Aorta (tissue), 5 donors: ENCODE measurements at regions not wholly inside any gene's neighbourhood (a gene's known extent, or its start where the extent isn't known, plus 50 kb on each side); places are given as distances from the start of the nearest gene placed in this dataset.

ENCODE experiments used
- ATAC-seq: fragments of 200-7000 bp; cut with Tn5 transposase; one replicate; pipeline ENCODE4 v1.9.1; 2022; ENCODE audit warnings: moderate library complexity; ENCODE audit not compliant: low FRiP score
- DNase-seq, 2 donors: peaks; one replicate each; pipeline ENCODE4 v3.0.0-alpha.2; 2020
- H3K27ac ChIP-seq, 2 donors: one replicate each; pipeline ENCODE4 v1.5.1; 2013; ENCODE audit warnings: low read length in 2 of 2, mild to moderate bottlenecking in 2 of 2, moderate library complexity in 2 of 2, control low read depth in 1 of 2, inconsistent platforms in 1 of 2, low read depth in 1 of 2
- H3K27me3 ChIP-seq, 2 donors: one replicate each; pipeline ENCODE4 v1.6.1; 2013; ENCODE audit warnings: control low read depth in 1 of 2, low read length in 1 of 2, mild to moderate bottlenecking in 1 of 2, moderate library complexity in 1 of 2; ENCODE audit not compliant: insufficient read depth in 2 of 2, control insufficient read depth in 1 of 2
- H3K36me3 ChIP-seq, 2 donors: one replicate each; pipeline ENCODE4 v1.6.1; 2013; ENCODE audit warnings: control low read depth in 1 of 2, low read length in 1 of 2, mild to moderate bottlenecking in 1 of 2; ENCODE audit not compliant: insufficient read depth in 2 of 2, control insufficient read depth in 1 of 2
- H3K4me1 ChIP-seq, 2 donors: one replicate each; pipeline ENCODE4 v1.6.1; 2013; ENCODE audit warnings: low read length in 2 of 2, control low read depth in 1 of 2, mild to moderate bottlenecking in 1 of 2, moderate library complexity in 1 of 2; ENCODE audit not compliant: insufficient read depth in 2 of 2, control insufficient read depth in 1 of 2
- H3K4me3 ChIP-seq, 2 donors: one replicate each; pipeline ENCODE4 v1.5.1; 2013; ENCODE audit warnings: low read length in 2 of 2, control low read depth in 1 of 2, mild to moderate bottlenecking in 1 of 2
- H3K9me3 ChIP-seq: one replicate; pipeline ENCODE4 v1.6.1; 2013; ENCODE audit warnings: mild to moderate bottlenecking, low read length; ENCODE audit not compliant: control insufficient read depth
- WGBS, 2 donors: extraction: QIAGEN DNeasy Blood & Tissue Kit; methylation state at CpG; one replicate each; pipeline ENCODE4 v1.1.7; 2013; 5-methylcytosine and 5-hydroxymethylcytosine counted together
- intact Hi-C, 2 donors: fragments of 100-400 bp; cut with DNase I; formaldehyde crosslinking; loops; one replicate each; pipeline versions ENCODE4 v1.14.2 to v1.15.0; 2022
- donor health status: healthy with polysubstance abuse.
- donor health status: Bipolar disorder and iron deficiency.
- donor health status: DM: no; HTN: no; CAD: no.
- donor health status: DM: no; HTN: no; CAD: no.
- donor health status: DM: yes; HTN: yes; CAD: no.

- H3K27me3 ChIP-seq: no peaks in the 10 kb centered on the region
- H3K9me3 ChIP-seq: no peaks in the 10 kb centered on the region
- no peak overlapping the region for H3K27ac ChIP-seq
- H3K36me3 ChIP-seq: no peaks in the 10 kb centered on the region
- H3K4me3 ChIP-seq: no peak overlapping the region
- H3K4me1 ChIP-seq: peaks cover 0 to 2% of the 10 kb centered on the region in 2 donors
- intact Hi-C loops: no loop called here
- no peak for ATAC-seq
- no peak for DNase-seq
- 31 to 36% methylated on average over 3 of the region's 3 CpGs for WGBS, 2 donors
Observed at GRCh38 chr13:107493266-107493665, 722.1 kb downstream of the LIG4 start.

GRCh38 chr13:107482688-107483087 lies 732.6 kb downstream of the LIG4 start:
- no peak overlapping the region for H3K4me3 ChIP-seq
- no peak for DNase-seq
- H3K4me1 ChIP-seq: no peaks in the 10 kb centered on the region
- no peaks in the 10 kb centered on the region for H3K27me3 ChIP-seq
- WGBS, 2 donors: 66 to 71% methylated on average over 5 of the region's 5 CpGs
- no peak overlapping the region for H3K27ac ChIP-seq
- ATAC-seq: no peak
- H3K36me3 ChIP-seq: no peaks in the 10 kb centered on the region
- no peaks in the 10 kb centered on the region for H3K9me3 ChIP-seq
- intact Hi-C loops: no loop called here

DNA sequence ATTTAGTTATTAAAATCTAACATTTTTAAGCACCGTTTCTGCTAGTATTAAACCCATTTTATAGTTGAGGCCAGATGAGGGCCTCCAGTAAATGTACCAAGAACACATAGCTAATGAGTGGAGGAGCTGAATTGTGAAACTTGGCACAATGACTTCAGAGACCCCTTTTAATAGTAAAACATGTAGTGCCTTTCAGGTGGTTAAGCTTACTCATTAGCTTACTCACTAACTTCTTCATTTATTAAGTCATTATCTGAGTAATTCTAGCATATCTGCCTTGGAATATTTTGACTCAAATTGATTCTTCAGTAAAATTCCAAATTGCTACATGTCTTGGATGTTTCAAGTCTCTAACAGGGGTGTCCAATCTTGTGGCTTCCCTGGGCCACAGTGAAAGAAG lies 735.2 kb downstream of the LIG4 start:
- no peaks in the 10 kb centered on the region for H3K9me3 ChIP-seq
- H3K27ac ChIP-seq: no peak overlapping the region
- H3K36me3 ChIP-seq: no peaks in the 10 kb centered on the region
- no peaks in the 10 kb centered on the region for H3K27me3 ChIP-seq
- H3K4me1 ChIP-seq: no peaks in the 10 kb centered on the region
- no peak for ATAC-seq
- no peak for DNase-seq
- H3K4me3 ChIP-seq: no peak overlapping the region
- intact Hi-C loops: no loop called here
- 67 to 76% methylated on average over 1 of the region's 1 CpG for WGBS, 2 donors

DNA sequence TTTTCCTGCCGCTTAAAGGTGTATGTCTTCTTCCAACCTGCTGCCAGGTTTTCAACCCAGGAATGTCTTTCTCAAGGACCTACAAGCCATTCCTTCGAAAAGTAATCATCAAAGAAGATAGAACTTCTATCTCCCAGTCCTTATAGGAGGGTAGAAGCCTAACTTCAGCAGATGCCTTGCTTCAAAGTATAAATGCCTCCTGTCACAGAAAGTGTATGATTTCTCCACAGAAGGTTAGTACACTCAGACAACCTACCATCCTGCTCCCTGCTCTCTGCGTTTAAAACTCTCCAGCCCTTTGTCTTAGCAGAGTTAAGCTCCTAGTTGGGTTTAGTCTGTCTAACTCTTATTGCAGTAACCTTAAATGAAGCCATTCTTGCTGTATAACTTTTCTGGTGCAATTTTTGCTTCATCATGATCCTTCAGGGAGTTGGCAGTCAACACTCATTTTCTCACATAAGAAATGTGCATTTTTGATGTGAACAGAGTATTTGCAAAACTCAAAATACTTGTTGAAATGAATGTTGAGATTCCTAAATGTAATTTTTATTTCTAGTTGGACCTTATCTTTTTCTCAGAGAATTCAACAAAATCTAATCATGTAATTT lies 737.5 kb downstream of the LIG4 start:
- intact Hi-C loops: no loop called here
- DNase-seq: no peak
- no peaks in the 10 kb centered on the region for H3K4me1 ChIP-seq
- no peaks in the 10 kb centered on the region for H3K9me3 ChIP-seq
- no peak overlapping the region for H3K27ac ChIP-seq
- H3K27me3 ChIP-seq: no peaks in the 10 kb centered on the region
- 73 to 77% methylated on average over 3 of the region's 3 CpGs for WGBS, 2 donors
- H3K4me3 ChIP-seq: no peak overlapping the region
- no peaks in the 10 kb centered on the region for H3K36me3 ChIP-seq
- ATAC-seq: no peak

GRCh38 chr13:107475753-107476453 lies 739.4 kb downstream of the LIG4 start:
- Histone ChIP-seq H3K27ac (no peak overlapping the region), H3K36me3 (no peaks in the 10 kb centered on the region), H3K9me3 (no peaks in the 10 kb centered on the region), H3K27me3 (no peaks in the 10 kb centered on the region), H3K4me1 (no peaks in the 10 kb centered on the region), H3K4me3 (no peak overlapping the region)
- ATAC-seq: no peak
- 81 to 82% methylated on average over 3 of the region's 3 CpGs for WGBS, 2 donors
- intact Hi-C loops: no loop called here
- DNase-seq: no peak

GRCh38 chr13:107473253-107473652 lies 742.1 kb downstream of the LIG4 start:
- Histone ChIP-seq H3K27ac (no peak overlapping the region), H3K9me3 (no peaks in the 10 kb centered on the region), H3K27me3 (no peaks in the 10 kb centered on the region), H3K36me3 (no peaks in the 10 kb centered on the region), H3K4me3 (no peak overlapping the region), H3K4me1 (no peaks in the 10 kb centered on the region)
- 94 to 95% methylated on average over 4 of the region's 4 CpGs for WGBS, 2 donors
- DNase-seq (no peak), ATAC-seq (no peak)
- intact Hi-C loops: no loop called here

GRCh38 chr13:107466326-107467099 lies 748.8 kb downstream of the LIG4 start:
- ATAC-seq: no peak
- H3K27ac ChIP-seq: no peak overlapping the region
- no peaks in the 10 kb centered on the region for H3K27me3 ChIP-seq
- H3K4me3 ChIP-seq: no peak overlapping the region
- no peaks in the 10 kb centered on the region for H3K4me1 ChIP-seq
- DNase-seq: no peak
- WGBS, 2 donors: 64 to 72% methylated on average over 3 of the region's 3 CpGs
- intact Hi-C loops: no loop called here
- H3K9me3 ChIP-seq: no peaks in the 10 kb centered on the region
- no peaks in the 10 kb centered on the region for H3K36me3 ChIP-seq

GRCh38 chr13:107462501-107462900 lies 752.8 kb downstream of the LIG4 start:
- Histone ChIP-seq H3K27ac (no peak overlapping the region), H3K27me3 (no peaks in the 10 kb centered on the region), H3K9me3 (no peaks in the 10 kb centered on the region), H3K4me1 (peaks cover 1 to 3% of the 10 kb centered on the region in 2 donors), H3K4me3 (no peak overlapping the region), H3K36me3 (no peaks in the 10 kb centered on the region)
- ATAC-seq (no peak), DNase-seq (no peak)
- WGBS, 2 donors: 55 to 58% methylated on average over 2 of the region's 2 CpGs
- intact Hi-C loops: no loop called here

DNA sequence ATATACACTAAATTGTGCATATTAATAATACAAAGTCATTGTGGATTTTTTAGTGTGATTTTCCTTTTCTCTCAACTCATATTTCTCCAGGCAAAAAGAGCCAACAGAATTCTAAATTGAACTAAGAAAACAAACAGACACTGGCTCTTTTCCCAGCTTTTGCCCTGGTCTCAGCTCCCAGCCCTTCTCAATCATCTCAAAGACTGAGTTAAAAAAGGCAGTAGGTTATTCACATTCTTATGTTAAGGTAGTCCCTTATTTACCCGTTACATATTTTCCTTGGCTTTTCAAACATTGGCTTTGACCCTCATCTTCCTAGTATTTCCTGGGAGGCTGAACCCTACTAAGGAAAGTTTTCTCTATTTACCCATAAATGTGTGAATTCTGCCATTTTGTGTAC lies 753.6 kb downstream of the LIG4 start:
- no peaks in the 10 kb centered on the region for H3K9me3 ChIP-seq
- no peaks in the 10 kb centered on the region for H3K27me3 ChIP-seq
- 3 to 7% methylated on average over 1 of the region's 1 CpG for WGBS, 2 donors
- H3K36me3 ChIP-seq: no peaks in the 10 kb centered on the region
- peaks cover 1 to 3% of the 10 kb centered on the region in 2 donors for H3K4me1 ChIP-seq
- intact Hi-C loops: no loop called here
- H3K27ac ChIP-seq: peak overlapping the region in 1 of 2 donors; percentile 33
- DNase-seq (no peak), ATAC-seq (no peak)
- H3K4me3 ChIP-seq: no peak overlapping the region
